WI38 (cell line): ENCODE measurements at regions not wholly inside any gene's neighbourhood (a gene's known extent, or its start where the extent isn't known, plus 50 kb on each side); places are given as distances from the start of the nearest gene placed in this dataset.

Experiments
- H3K4me3 ChIP-seq: 2 replicates; pipeline ENCODE4 v1.5.1; 2011; ENCODE audit warnings: low read depth, mild to moderate bottlenecking, control low read depth, low read length
- TF ChIP-seq, protein P1 (sequence below): IDR thresholded peaks from 2 replicates; pipeline ENCODE4 v1.5.1; 2012; ENCODE audit warnings: low read depth, mild to moderate bottlenecking, control low read depth, low read length

DNA sequence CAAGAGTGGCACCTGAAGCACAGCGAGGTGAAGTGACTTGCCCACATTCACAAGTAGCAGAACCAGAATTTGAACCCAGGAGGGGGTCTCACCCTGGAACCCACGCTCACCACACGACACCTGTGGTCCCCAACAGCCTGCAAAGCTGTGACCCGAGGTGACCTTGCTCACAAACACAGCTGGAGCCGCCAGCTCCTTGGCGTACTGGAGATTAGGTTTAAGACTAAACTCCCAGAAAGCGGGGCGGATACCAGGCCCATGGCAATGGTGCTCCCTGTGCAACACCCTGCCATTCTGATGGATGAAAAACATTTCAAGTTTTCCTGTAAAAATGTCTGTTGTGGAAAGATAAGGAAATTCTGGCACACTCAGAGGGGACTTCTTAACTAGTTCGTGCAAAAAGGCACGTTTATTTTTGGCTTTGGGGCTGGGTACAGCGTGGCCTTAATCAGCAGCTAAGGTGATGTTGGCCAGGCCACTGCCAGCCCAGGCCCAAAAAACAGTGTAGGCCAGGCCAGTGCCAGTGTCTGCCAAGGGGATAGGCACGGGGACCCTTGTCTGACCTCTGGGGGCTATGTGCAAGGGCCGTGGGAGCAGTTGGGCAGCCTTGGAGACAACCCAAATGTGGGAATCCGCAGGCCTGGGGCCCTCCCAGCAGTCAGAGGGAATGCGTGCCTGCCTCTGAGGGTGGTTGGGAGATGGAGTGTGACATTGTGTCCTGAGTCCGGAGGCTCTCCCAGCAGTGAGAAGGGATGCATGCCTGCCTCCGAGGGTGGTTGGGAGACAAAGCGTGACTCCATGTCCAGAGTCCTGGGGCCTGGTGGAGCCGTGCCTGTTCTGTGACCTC, 185.0 kb upstream of the HS6ST1 start:
- H3K4me3 ChIP-seq: no peak overlapping the region
- TF ChIP-seq, protein P1, sequence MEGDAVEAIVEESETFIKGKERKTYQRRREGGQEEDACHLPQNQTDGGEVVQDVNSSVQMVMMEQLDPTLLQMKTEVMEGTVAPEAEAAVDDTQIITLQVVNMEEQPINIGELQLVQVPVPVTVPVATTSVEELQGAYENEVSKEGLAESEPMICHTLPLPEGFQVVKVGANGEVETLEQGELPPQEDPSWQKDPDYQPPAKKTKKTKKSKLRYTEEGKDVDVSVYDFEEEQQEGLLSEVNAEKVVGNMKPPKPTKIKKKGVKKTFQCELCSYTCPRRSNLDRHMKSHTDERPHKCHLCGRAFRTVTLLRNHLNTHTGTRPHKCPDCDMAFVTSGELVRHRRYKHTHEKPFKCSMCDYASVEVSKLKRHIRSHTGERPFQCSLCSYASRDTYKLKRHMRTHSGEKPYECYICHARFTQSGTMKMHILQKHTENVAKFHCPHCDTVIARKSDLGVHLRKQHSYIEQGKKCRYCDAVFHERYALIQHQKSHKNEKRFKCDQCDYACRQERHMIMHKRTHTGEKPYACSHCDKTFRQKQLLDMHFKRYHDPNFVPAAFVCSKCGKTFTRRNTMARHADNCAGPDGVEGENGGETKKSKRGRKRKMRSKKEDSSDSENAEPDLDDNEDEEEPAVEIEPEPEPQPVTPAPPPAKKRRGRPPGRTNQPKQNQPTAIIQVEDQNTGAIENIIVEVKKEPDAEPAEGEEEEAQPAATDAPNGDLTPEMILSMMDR: no peak

DNA sequence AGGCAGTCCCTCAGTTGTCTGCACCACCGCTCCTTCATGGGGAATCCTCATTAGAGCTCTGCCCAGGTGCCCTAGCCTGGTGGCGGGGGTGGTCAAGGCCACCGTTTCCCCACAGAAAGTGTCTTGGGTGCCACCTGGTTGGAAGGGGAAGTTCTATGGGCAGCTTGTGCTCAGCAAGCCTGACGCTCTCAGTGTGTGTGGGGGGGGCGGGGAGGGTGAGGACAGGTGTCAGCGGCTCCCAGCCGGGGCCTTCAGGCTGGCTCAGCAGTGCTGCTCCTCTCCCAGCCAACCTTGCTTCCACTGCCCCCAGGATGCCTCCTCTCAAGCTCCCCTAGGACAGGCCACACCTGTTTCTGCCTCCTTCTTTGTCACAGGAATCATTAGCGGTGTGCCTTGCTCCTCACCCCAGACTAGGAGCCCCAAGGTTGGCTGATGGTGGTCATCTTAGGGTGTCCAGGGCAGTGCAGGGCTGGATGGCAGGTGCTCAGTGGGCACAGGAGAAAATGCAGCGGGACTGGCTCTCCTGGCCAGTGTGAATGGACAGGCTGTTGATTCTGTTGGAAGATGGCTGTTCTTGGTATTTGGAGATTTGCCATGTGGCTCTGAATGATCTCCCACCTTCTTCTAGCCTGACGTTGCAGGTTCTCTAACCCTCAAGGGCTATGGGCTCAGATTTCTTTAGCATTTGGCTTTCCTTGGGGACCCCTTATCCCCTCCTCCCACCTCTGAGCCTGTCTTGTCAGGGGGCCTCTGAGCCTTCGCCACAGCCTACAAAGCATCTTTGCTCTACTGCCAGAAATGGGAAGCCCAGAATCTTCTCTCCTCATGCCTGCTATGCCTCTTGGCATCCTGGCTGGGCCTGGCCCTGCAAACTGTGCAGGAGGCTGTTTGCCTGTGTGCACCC, 185.8 kb upstream of the HS6ST1 start:
- no peak overlapping the region for H3K4me3 ChIP-seq
- TF ChIP-seq, protein P1: no peak

DNA sequence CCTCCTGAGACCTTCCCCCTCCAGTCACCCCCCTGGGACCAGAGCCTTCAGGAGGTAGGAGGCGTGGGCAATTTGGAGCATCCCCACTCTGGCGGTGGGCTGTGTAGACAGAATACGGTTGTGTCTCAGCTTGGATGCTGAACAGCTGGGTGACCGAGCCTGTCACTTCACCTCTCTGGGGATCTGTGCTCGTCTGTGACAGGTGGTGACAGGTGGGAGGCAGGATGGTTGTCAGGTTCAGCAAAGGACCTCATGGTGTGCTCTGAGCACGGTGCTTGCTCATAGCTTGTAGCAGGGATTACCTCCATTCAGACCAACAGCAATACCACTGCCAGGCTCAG, 186.5 kb upstream of the HS6ST1 start:
- H3K4me3 ChIP-seq: no peak overlapping the region
- TF ChIP-seq, protein P1: no peak

DNA sequence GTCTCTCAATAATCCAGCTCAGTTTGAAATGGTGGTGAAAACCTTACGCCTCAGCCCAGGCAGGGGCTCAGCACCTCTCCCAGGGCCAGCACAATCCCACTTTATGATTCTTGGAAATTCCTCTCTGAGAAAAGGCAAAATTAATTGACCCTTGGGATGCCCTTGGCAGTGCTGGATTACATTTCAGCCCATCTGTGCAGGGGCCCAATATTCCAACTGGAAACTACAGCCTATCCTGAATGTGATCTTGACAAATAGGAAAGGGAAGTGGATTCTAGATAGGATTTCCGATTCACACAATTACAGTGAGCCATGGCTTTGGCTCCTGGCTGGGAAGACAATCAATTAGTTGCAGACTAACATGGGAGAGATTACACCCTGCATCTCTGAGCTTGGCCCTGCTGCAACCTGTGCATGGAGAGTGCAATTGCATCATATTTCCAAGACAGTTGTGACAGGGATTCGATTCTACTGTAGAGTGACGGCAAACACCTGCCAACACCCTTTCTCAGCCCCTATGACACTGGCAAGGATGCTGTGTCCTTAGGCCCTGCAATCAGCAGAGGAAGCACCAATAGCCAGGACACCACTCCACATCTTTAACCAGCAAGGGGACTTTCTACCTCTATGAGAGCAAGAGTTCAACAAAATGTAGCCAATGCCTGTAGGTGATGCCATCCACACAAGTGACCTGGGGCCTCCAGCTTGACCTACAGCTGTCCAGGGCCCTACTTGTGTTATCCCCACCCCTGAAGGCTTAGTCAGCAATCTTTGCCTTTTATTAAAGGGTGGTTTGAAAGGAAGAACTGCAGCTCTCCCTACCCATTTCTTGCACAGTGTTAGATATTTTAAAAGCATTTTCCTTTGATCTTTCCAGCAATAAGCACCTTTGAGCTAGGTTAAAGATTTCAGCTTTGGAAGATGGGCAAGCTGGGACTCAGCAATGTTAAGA, 187.2 kb upstream of the HS6ST1 start:
- TF ChIP-seq, protein P1: no peak
- no peak overlapping the region for H3K4me3 ChIP-seq

DNA sequence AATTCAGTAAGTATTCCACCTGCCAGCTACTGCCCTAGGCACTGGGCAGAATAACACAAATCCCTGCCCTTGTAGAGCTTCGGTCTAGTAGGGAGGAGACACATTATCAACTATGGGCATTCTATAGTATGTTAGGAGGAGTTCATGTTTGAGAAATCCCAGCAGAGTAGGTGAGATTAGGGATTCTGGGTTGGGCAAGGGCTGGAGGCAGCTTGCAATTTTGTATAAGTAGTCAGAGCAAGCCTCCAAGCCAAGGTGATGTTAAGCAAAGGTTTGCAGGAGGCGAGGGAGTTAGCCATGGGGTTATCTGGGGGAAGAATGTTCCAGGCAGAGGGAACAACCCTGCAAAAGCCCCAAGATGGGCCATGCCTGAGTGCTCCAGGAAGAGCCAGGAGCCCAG, 187.9 kb upstream of the HS6ST1 start:
- TF ChIP-seq, protein P1: no peak
- no peak overlapping the region for H3K4me3 ChIP-seq

DNA sequence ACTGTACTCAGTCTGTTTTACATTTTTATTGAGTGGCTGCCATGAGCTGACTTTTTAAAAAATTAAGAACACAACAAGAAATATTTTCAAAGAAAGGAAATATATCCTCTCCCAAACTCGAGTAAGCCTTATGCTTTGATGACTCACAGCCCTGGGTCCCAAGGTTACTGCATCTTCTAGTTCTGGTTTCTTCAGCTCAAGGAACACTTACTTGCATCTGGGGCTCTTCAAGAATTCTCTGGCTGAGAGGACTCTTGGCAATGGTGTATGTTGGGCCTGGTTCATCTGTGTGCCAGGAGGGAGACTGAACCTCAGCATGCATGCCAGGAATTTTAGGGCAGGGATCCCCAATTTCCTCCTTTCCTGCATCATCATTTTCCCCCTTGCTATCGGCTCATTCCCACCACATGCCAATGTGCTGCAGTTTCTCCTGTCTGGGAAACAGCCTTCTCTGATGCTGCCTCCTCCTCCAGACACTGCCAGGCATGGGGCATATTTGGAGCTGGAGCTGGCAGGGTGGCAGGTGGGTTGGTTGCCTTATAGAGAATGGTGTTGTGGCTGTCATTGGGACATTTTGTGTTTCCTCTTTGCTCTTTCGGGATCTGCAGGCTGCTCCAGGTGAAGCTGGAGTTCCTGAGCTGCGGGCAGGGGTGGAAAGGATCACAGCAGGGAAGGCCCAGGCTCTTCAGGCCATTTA, 192.2 kb upstream of the HS6ST1 start:
- TF ChIP-seq, protein P1: no peak
- H3K4me3 ChIP-seq: no peak overlapping the region
